Smooth muscle cell of the brain vasculature (primary cell): ENCODE measurements at regions not wholly inside any gene's neighbourhood (a gene's known extent, or its start where the extent isn't known, plus 50 kb on each side); places are given as distances from the start of the nearest gene placed in this dataset.
"Not testable (repeated sequence)": the region's sequence is repeated elsewhere in the genome, so short reads cannot be mapped to it uniquely, and the experiment has no call there.

ENCODE experiments used
- DNase-seq: peaks from one replicate; pipeline ENCODE4 v3.0.0-alpha.2; 2012; ENCODE audit warnings: low read depth, low spot score

GRCh38 chrX:14351611-14352303 is 177.6 kb upstream of the GLRA2 start:
- DNase-seq = no peak

- DNase-seq = no peak
Observed at GRCh38 chrX:14347523-14347922, 181.8 kb upstream of the GLRA2 start.

GRCh38 chrX:14344172-14344940 is 185.0 kb upstream of the GLRA2 start:
- no peak for DNase-seq

- no peak for DNase-seq
Observed at GRCh38 chrX:14309431-14309830, 219.9 kb upstream of the GLRA2 start.

- not testable (repeated sequence) for DNase-seq
Observed at GRCh38 chrX:14308976-14309375, 220.4 kb upstream of the GLRA2 start.

- no peak for DNase-seq
Observed at GRCh38 chrX:14303891-14304290, 225.4 kb upstream of the GLRA2 start.

GRCh38 chrX:14302561-14302960 is 226.8 kb upstream of the GLRA2 start:
- not testable (repeated sequence) for DNase-seq

GRCh38 chrX:14300376-14300775 is 229.0 kb upstream of the GLRA2 start:
- no peak for DNase-seq

- no peak for DNase-seq
Observed at GRCh38 chrX:14295426-14295825, 233.9 kb upstream of the GLRA2 start.

GRCh38 chrX:14291666-14292500 is 237.5 kb upstream of the GLRA2 start:
- DNase-seq = no peak

- DNase-seq = no peak
Observed at GRCh38 chrX:14290335-14290734, 239.0 kb upstream of the GLRA2 start.

GRCh38 chrX:14274691-14275090 is 245.0 kb upstream of the GEMIN8 start:
- DNase-seq = no peak

GRCh38 chrX:14267216-14267615 is 237.5 kb upstream of the GEMIN8 start:
- no peak for DNase-seq

- no peak for DNase-seq
Observed at GRCh38 chrX:14266705-14267104, 237.0 kb upstream of the GEMIN8 start.

- no peak for DNase-seq
Observed at GRCh38 chrX:14243823-14244222, 214.1 kb upstream of the GEMIN8 start.

GRCh38 chrX:14235004-14235403 is 205.3 kb upstream of the GEMIN8 start:
- no peak for DNase-seq

GRCh38 chrX:14232688-14233087 is 203.0 kb upstream of the GEMIN8 start:
- DNase-seq = no peak

GRCh38 chrX:14228611-14229010 is 198.9 kb upstream of the GEMIN8 start:
- DNase-seq = no peak

- no peak for DNase-seq
Observed at GRCh38 chrX:14220386-14220944, 190.8 kb upstream of the GEMIN8 start.

- no peak for DNase-seq
Observed at GRCh38 chrX:14209034-14209433, 179.3 kb upstream of the GEMIN8 start.

- DNase-seq = no peak
Observed at GRCh38 chrX:14194711-14195110, 165.0 kb upstream of the GEMIN8 start.

- no peak for DNase-seq
Observed at GRCh38 chrX:14193547-14193946, 163.9 kb upstream of the GEMIN8 start.
